ENCODE measurements at regions not wholly inside any gene's neighbourhood (a gene's known extent, or its start where the extent isn't known, plus 50 kb on each side); places are given as distances from the start of the nearest gene placed in this dataset.

GRCh38 chr1:82752046-82752445 is 951.3 kb downstream of the ADGRL2 start:
- in situ Hi-C loops (cut with HindIII; ENCODE audit: low pct_unique_long_range_greater_than_20kb, low sequenced_read_pairs): no loop called here

DNA sequence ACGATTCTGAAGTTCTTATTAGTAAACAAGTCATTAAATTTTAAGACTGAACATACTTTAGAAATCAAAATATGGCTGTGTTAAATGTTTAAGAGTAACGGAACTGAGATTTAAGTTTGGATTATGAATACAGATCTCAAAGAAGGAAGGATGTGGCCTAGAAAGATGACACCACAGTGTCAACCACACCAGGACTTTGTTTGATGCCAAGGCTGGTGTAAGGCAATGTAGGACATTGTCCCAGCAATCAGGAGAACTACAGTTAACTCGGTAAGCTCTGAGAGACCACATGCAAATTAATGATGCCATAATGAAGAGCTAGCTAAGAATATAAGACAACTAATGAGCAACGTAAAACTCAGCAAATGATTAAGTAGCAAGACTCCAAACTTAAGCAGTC is 932.9 kb downstream of the ADGRL2 start:
- DNase-seq (ENCODE audit: low read depth): no peak
- in situ Hi-C loops (cut with HindIII; ENCODE audit: low pct_unique_long_range_greater_than_20kb, low sequenced_read_pairs): no loop called here

More at GRCh38 chr1:82752046-82752445, 951.3 kb downstream of the ADGRL2 start:
- DNase-seq (ENCODE audit: low read depth): no peak

- in situ Hi-C loops (cut with HindIII; ENCODE audit: low pct_unique_long_range_greater_than_20kb, low sequenced_read_pairs): no loop called here
- DNase-seq (ENCODE audit: low read depth): no peak
These were observed 930.5 kb downstream of the ADGRL2 start for GRCh38 chr1:82731216-82731615.

DNA sequence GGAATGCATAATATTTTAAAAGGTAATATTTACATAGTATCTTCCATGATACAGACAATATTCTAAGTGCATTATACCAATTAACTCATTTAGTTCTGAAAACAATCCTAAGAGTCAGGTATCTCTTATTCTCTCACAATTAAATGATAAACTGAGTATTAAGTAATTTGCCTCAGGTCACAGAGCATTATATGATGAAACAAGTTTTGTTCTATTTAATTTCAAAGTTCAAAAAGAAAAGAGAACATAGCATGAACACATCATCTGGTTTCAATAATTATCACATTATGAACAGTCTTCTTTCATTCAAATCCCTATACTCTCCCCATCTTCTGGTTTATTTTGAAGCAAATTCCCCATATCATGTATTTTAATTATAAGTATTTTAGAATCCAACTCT is 927.5 kb downstream of the ADGRL2 start:
- no peak for DNase-seq (ENCODE audit: low read depth)
- in situ Hi-C loops (cut with HindIII; ENCODE audit: low pct_unique_long_range_greater_than_20kb, low sequenced_read_pairs): no loop called here

DNA sequence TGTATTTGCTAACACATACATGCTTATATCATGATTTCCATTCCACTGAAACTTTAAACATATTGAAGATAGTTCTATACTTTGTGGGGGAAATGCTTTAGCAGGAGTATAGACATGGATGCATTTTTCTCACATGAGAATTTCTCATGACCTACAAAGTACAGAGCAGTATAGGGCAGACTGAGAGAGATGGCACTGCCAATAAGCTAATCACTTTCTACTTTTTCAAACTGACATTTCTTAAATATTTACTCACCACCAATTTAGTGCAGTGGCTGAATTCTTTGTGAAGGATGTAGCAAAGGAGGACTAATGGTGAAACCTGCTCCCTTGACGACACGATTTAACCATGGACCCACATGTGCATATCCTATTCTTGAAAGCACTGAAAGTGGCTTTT is 923.5 kb downstream of the ADGRL2 start:
- DNase-seq (ENCODE audit: low read depth): no peak
- in situ Hi-C loops (cut with HindIII; ENCODE audit: low pct_unique_long_range_greater_than_20kb, low sequenced_read_pairs): no loop called here

GRCh38 chr1:82722608-82723007 is 921.9 kb downstream of the ADGRL2 start:
- in situ Hi-C loops (cut with HindIII; ENCODE audit: low pct_unique_long_range_greater_than_20kb, low sequenced_read_pairs): no loop called here
- DNase-seq (ENCODE audit: low read depth): no peak

DNA sequence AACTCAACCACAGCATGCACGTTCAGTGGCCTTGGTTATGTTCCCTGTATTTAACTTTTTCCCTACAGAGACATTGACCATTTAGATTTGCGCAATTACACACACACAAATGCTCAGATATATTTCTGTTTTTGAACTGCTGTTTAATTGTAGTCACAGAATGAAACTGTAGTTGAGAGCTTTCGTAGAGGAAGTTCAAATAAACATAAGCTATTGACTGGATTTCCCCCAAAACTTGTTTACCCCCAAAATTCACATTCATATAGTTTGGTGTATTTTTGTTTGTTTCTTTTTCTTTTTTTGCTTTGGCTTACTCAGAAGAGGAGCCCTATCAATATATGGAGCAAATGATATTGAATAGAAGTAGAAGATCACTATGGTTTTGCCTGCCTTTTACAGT is 921.0 kb downstream of the ADGRL2 start:
- in situ Hi-C loops (cut with HindIII; ENCODE audit: low pct_unique_long_range_greater_than_20kb, low sequenced_read_pairs): no loop called here
- no peak for DNase-seq (ENCODE audit: low read depth)

DNA sequence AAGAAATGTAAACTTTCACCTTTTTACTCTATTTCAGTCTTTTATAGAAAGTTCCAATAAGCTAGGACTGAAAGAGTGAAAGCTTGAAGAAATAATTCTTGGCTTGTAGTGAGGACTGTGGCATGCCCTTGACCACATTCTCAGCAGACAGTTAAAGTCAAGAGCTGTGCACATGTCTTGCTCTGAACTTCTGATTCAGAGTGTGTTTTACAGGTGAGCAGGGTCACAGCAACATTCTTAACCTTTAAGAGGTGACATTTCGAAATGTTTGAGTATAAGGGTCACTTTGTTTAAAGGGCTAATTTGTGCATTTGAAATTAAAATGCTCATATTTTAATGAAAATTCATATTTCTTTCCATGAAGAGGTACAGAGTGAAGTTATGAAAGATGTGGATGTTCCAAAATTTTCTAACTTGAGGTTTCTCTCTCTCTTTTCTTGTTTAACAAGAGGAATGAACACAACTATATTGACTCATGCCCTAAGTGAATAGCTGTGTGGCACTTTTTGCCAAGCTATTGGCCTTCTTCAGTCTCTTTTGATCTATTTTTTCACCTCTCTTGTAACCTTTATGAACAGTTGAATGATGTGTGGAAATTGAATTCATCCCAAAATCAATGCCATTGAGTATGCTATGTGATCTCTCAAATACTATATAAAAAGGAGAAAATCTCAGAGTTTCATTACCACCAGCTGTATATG is 918.1 kb downstream of the ADGRL2 start:
- in situ Hi-C loops (cut with HindIII; ENCODE audit: low pct_unique_long_range_greater_than_20kb, low sequenced_read_pairs): no loop called here
- DNase-seq (ENCODE audit: low read depth): no peak

DNA sequence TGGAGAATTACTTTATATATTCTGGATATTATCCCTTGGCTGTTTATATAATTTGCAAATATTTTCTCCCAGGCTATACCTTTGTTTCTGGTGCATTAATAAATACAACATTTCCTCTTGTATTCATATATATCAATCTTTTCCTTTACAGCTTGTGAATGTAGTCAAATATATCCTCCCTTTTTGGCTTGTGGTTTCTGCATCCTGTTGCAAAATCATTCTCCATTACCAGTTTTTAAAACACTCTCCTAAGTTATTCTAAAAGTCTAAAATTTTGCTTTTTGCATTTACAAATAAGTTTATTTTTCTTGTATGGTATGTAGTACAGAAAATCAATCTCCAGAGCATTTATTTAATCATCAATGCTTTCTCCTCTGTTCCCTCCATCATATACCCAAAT is 909.4 kb downstream of the ADGRL2 start:
- in situ Hi-C loops (cut with HindIII; ENCODE audit: low pct_unique_long_range_greater_than_20kb, low sequenced_read_pairs): no loop called here
- DNase-seq (ENCODE audit: low read depth): no peak

DNA sequence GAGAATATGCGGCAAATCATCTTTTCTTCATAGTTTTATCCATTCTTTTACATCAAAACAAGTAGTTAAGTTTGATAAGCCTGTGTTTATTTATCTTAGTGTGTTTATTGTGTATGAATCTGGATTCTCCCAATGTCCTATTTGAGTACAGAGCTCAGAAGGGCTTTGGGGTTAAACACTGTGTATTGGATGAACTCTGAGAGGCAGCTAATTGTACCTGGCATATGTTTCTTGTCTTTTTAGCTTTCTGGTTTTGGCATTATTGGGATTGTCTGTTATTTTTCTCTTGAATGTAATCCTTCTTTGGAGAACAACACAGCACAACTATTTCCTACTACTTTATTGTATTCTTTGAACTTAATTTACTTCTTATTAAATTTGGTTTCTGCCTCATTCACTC is 906.9 kb downstream of the ADGRL2 start:
- no peak for DNase-seq (ENCODE audit: low read depth)
- in situ Hi-C loops (cut with HindIII; ENCODE audit: low pct_unique_long_range_greater_than_20kb, low sequenced_read_pairs): no loop called here

DNA sequence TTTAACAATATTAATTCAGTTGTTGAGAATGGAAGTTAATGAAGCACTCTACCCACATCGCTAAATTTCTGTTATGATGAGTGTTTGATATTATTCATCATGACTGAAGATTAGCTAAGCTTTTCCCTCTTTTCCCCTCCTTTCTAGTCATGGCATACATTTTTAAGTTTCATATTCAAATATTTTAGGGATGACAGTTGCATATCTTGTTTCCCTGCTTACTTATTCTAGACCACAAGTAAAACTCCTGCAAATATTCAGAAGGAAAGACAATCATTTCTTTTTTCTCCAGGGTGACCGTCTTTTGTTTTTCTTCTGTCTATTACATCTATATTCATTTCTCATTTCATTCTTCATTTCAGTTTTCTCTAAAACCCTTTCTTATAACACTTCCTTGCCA is 906.0 kb downstream of the ADGRL2 start:
- in situ Hi-C loops (cut with HindIII; ENCODE audit: low pct_unique_long_range_greater_than_20kb, low sequenced_read_pairs): no loop called here

DNA sequence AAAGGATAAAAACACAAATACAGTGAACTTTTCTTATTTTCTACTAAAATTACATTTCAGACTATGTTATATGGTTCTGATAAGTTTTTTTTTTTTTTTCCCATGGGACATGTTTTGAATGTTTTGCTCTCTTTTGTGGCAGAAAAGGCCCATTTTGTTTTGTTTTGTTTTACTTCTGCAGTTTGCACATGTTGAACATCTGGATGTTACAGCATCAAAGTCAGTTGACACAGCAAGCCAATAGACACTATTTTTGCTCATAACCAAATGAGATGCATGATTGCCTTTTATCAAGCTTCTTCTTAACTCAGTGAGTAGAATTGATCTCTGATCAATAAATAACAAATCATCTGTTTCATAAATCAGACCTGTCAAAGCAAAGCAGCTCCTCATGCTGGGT is 904.2 kb downstream of the ADGRL2 start:
- DNase-seq (ENCODE audit: low read depth): no peak
- in situ Hi-C loops (cut with HindIII; ENCODE audit: low pct_unique_long_range_greater_than_20kb, low sequenced_read_pairs): no loop called here

More for the DNA sequence above, 906.0 kb downstream of the ADGRL2 start:
- no peak for DNase-seq (ENCODE audit: low read depth)

DNA sequence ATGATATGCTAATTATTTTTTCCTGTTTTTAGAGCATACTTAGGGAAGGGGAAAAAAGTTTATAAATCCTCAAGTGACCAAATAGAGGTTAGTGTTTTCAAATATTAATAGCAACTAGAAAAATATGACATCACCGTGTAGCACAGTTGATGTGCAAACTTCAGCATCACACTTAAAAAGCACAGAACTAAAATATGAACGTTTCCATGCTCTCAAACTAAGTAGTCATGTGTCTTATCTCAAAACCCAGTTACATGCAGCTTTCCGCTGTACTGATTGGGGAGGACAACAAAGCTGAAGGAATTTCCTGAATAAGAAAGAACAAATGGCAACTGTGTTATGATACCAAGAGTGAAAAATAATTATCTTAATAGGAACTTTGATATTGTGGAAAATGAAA is 903.7 kb downstream of the ADGRL2 start:
- in situ Hi-C loops (cut with HindIII; ENCODE audit: low pct_unique_long_range_greater_than_20kb, low sequenced_read_pairs): no loop called here

GRCh38 chr1:82703951-82704350 is 903.2 kb downstream of the ADGRL2 start:
- in situ Hi-C loops (cut with HindIII; ENCODE audit: low pct_unique_long_range_greater_than_20kb, low sequenced_read_pairs): no loop called here
- no peak for DNase-seq (ENCODE audit: low read depth)

More for the DNA sequence above, 903.7 kb downstream of the ADGRL2 start:
- DNase-seq (ENCODE audit: low read depth): no peak

GRCh38 chr1:82700476-82700875 is 899.7 kb downstream of the ADGRL2 start:
- DNase-seq (ENCODE audit: low read depth): no peak
- in situ Hi-C loops (cut with HindIII; ENCODE audit: low pct_unique_long_range_greater_than_20kb, low sequenced_read_pairs): no loop called here

- in situ Hi-C loops (cut with HindIII; ENCODE audit: low pct_unique_long_range_greater_than_20kb, low sequenced_read_pairs): no loop called here
- DNase-seq (ENCODE audit: low read depth): no peak
These were observed 897.2 kb downstream of the ADGRL2 start for GRCh38 chr1:82697965-82698364.

GRCh38 chr1:82695443-82695842 is 894.7 kb downstream of the ADGRL2 start:
- in situ Hi-C loops (cut with HindIII; ENCODE audit: low pct_unique_long_range_greater_than_20kb, low sequenced_read_pairs): no loop called here
- no peak for DNase-seq (ENCODE audit: low read depth)

- DNase-seq (ENCODE audit: low read depth): no peak
- in situ Hi-C loops (cut with HindIII; ENCODE audit: low pct_unique_long_range_greater_than_20kb, low sequenced_read_pairs): no loop called here
These were observed 889.7 kb downstream of the ADGRL2 start for GRCh38 chr1:82690411-82690810.

- in situ Hi-C loops (cut with HindIII; ENCODE audit: low pct_unique_long_range_greater_than_20kb, low sequenced_read_pairs): no loop called here
- DNase-seq (ENCODE audit: low read depth): no peak
These were observed 888.5 kb downstream of the ADGRL2 start for GRCh38 chr1:82689217-82689616.

DNA sequence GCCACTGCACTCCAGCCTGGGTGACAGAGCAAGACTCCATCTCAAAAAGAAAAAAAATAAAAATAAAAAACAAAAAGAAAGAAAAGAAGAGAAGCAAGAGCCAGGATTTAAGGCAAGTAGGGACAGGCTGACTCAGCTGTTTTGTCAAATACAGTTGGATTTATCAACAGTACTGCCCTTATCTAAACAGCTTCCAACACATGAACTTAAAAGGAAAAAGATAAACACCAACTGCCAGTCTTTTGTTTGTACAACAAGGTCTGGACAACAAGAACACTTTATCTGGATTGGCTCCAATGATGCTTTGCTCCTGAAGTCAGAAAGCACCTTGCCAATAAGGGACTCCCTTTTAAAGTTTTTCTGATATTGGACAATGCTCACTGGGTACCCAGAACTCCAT is 886.0 kb downstream of the ADGRL2 start:
- in situ Hi-C loops (cut with HindIII; ENCODE audit: low pct_unique_long_range_greater_than_20kb, low sequenced_read_pairs): no loop called here
- DNase-seq (ENCODE audit: low read depth): no peak

Measured in Caki2 (cell line).